ENCODE measurements at regions not wholly inside any gene's neighbourhood (a gene's known extent, or its start where the extent isn't known, plus 50 kb on each side); places are given as distances from the start of the nearest gene placed in this dataset.

DNA sequence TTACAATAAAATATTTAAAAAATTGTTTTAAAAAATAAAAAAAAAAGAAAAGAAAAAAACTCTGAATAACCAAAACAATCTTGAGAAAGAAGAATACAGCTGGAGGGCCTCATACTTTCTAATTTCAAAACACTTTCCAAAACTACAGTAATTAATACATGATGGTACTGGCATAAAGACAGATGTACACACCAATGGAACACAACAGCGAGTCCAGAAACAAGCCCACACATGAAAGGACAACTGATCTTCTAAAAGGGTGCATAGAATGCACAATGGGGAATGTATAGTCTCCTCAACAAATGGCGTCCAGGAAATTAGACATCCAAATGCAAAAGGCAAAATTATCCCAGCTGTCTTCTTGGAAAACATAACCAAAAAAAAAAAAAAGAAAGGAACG is 99.6 kb downstream of the LURAP1L start:
- no peak for DNase-seq (ENCODE audit: low read depth)

DNA sequence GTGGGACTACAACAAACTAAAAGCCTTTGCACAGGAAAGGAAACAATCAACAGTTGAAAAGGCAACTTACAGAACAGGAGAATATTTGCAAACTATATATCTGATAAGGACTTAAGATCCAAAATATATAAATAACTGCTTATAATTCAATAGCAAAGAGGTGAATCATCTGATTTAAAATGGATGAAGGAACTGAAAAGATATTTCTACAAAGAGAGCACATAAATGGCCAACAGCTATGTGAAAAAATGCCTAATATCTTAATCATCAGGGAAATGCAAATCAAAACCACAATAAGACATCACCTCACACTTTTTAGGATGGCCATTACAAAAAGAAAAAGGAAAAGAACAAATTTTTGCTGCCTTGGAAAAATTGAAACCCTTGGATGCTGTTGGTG is 100.4 kb downstream of the LURAP1L start:
- DNase-seq (ENCODE audit: low read depth), result no peak

DNA sequence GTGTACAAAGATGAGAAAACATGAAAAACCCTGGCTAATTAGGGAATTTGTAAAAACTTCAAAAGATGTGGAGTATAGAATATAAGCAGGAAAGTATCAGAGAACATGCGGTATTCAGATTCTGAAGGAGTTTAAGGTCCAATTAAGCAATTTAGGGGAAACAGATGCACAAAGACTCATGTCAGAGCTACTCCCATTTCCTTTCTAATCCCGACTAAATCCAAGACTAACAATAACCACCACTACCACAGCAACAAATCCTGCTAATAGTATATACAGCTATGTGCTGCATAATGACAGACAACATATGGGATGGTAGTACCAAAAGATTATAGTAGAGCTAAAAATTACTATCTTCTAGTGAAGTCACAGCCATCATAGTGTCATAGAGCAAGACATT is 102.1 kb downstream of the LURAP1L start:
- no peak for DNase-seq (ENCODE audit: low read depth)

DNA sequence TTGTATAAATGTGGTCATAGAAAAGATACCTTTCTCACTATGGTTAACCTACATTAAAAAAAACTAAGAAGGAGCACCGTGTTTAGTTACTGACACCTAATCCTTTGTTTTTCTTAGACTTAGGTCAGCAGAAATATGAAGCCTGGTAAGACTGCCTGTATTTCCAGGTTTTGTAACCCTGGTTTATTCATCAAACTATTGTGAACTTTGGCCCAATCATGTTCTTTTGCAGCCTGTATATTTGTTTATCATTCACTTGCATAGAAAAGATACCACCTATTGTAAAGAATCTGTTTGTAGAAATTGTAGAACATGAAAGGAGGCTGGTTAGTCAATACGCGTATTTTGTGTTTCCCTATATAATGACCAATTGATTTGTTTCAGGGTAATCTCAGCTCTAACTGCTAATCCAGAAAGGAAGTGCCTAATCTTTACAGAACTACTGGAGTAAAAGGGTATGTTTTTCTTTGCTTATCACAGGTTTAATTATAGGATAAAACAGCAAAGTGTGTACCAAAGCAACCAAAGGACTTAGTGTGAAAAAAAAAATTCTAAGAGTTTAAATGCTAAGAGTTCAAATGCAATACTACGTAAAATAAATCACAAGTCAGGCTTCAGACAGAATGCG is 103.6 kb downstream of the LURAP1L start:
- DNase-seq (ENCODE audit: low read depth), result no peak

DNA sequence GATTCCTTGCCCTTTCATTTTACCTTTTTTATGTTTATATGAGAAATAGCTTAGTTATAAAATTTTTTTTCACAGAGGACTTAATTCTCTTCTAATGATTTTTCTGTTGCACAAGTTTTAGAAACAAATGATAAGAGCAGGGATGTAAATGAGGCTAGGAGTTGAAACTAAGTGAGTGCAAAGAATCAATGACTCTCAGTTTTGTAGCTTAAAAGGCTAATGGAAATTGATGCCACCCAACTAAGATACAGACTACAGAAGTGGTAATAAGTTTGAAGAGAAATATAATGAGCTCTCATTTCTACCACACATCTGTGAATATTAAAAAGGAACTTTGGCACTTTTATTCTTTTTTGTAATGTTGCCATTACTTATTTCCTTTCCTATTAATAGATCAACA is 105.1 kb downstream of the LURAP1L start:
- DNase-seq (ENCODE audit: low read depth), result no peak

DNA sequence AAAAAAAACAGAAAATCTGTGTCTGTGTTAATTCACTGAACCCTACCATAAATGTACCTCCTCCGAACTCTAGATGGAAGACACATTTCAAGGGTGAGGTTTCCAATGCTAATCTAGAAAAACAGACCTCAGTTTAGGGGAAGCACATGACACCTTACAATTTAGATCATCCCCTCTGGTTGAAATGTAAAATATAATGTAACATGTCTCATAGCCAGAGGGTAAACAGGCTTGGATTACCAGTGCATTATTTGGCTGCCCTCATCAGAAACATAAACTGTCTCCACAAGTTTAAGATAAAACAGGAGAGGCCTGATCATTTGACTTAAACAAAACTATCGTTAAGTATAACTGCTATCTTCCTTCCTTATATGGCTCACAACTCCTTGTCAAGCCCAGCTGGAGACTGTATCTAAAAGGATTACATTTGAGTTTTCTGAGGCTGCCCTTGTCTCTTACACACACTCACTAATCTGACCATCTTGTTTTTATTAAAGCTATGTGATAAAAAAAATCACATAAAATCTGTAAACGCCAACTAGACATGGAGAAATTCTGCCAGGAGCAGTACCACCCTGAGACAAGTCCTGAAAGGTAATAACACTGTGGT is 105.7 kb downstream of the LURAP1L start:
- DNase-seq (ENCODE audit: low read depth), result no peak

DNA sequence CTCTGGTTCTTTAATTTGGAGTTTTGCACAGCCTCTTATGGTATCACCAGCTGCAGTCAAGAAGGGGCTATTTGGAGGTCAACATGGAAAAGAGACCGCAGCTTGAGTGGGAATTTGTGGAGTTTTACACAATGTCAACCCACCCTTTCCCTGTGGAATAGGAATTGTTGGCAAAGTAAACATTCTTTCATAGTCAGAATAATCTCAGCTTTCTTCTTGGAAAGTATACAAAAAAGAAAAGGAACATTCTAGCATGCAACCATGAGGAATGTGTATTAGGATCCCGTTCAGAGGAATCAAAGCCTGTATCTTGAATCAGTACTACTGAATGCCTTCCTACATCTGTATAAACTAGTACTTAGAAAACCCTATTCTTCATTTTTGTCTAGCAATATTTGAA is 107.6 kb downstream of the LURAP1L start:
- DNase-seq (ENCODE audit: low read depth), result no peak

DNA sequence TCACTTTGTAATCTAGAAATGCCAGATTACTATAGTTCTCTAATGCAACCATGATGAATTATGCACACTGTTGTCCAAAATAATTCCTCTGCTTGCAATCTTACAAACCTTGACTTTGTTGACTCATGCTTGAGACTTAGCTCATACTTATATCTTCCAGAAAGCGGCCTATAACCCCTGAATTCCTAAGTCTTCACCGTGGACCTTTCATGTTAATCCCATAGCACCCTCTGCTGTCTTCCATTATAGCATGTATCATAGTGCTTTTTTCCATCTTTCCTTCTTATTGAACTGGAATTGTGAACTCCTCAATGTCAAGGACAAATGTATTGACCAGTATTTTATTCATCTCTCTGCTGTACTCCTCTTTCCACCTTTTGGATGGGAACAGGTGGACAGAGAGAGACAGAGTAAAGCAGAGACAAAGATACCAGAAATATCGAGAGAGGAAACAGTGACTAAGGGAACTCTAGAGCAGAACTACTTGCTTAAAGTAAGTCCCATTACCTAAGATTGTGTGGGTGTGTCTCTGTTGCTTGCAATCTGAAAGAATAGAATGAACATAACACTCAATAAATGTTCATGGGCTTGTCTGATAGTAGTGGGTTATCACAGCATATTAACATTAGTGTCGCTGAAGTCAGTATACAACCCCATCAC is 110.0 kb downstream of the LURAP1L start:
- DNase-seq (ENCODE audit: low read depth), result peak; percentile 50

DNA sequence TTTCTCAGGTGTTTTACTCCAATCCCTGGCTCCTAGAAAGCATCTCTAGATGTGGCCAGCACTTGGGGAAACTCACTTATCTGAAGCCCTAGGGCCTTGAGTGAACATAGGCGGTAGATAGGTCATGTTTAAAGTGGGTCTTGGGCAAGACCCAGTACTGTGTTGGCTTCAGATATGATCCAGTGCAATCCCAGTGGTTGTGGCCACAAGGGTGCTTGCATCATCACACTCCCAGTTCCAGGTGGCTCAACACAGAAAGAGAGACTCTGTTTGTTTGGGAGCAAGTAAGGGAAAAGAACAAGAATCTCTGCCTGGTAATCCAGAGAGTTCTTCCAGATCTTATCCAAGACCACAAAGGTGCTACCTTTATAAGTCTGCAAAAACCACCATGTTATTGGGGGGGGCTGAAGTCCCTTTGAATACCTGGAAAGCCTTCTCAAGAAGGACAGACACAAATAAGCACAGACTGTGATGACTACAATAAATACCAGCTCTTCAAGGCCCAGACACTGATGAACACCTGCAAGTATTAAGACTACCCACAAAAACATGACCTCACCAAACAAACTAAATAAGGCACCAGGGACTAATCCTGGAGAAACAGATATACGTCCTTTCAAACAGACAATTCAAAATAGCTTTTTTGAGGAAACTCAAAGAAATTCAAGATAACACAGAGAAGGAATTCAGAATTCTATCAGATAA is 114.7 kb downstream of the LURAP1L start:
- DNase-seq (ENCODE audit: low read depth), result no peak

DNA sequence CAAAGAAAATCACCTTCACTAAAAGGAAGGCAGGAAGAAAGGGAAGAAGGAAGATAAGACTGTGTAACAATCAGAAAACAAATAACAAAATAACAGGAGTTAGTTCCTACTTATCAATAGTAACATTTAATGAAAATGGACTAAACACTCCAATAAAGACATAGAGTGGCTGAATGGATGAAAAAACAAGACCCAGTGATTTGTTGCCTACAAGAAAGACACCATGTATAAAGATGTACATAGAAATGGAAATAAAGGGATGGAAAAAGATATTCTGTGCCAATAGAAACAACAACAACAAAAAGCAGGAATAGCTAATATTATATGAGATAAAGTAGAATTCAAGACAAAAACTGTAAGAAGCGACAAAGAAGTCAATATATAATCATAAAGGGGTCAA is 116.8 kb downstream of the LURAP1L start:
- DNase-seq (ENCODE audit: low read depth), result no peak

DNA sequence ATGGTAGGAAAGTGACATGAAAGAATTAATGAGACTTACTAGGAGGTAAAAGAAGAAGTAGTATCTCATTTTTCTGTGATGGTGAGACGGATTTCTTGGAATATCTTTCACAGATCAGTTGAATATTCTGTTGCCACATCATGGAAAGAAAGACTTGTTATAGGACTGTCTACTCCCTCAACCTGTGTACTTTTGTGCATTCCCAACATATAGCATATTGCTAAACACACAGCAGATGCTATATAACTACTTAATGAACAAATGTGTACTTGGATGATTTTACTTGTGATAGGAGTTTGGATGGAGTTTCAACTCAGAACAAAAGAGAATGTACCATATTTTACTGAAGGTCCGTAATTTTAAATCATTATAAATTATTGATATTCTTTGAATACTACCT is 128.5 kb downstream of the LURAP1L start:
- no peak for DNase-seq (ENCODE audit: low read depth)

DNA sequence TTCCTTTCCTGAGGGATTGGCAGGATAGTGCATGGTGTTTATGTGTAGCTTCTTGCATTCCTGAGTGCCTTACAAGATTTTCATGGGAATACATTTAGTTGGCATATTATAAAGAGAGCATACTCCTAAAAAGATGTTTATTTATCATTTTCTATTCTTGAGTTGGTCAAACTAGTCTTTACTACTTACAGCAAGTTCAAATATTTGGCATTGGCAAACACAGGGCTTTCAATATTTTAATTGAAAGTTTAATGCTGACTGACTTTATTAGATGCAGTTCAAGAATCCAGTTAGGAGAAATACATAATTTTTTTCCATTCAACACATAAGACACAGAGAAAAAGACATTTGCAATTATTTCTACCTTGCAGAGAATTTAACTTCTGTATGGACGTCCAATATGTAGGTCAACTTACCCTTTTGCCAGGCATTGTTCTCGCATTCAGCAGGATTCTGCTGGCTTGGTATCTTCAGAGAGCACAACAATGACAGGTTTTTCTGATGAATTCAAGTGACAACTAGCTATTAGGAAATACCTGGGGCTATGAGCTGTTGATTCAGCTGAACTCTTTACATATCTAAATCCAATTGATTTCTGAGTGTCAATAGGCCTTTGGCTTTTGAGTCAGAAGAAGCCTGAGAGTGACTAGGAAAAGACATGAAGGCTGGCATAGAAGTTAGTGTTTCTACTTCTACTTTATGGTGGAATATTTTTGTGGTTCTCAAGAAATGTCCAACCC is 129.6 kb downstream of the LURAP1L start:
- no peak for DNase-seq (ENCODE audit: low read depth)

DNA sequence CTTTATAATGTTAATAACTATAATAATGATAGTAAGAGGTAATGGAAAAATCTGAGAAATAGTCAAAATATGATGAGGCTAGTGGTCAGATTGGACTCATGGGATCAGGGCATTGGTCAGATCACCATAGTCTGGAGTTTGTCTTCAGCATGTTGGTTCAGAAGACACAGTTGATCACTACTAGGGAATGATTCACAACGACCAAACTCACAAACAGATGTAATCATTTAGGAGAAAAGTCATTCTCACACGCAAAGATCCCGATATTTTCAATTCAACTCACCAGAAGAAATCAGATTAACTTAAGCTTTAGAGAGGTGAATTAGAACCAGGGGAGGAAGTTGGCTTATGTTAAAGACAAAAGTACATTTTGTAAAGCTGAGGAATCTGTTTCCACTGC is 131.8 kb downstream of the LURAP1L start:
- no peak for DNase-seq (ENCODE audit: low read depth)

DNA sequence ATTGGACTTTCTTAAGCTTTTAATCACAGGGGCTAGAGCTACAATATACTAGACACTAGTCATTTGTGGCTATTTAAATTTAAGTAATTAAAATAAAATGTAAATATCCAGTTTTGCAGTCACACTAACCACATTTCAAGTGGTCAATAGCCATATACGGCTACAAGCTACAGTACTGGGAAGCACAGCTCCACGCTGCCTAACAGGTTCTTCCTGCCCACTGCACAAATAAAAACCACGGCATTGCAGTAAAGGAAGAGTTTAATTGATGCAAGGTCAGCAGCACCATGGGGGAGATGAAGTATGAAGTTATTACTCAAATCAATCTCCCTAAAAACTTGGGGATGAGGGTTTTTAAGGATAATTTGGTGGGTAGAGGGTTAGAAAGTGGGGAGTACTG is 134.1 kb downstream of the LURAP1L start:
- no peak for DNase-seq (ENCODE audit: low read depth)

DNA sequence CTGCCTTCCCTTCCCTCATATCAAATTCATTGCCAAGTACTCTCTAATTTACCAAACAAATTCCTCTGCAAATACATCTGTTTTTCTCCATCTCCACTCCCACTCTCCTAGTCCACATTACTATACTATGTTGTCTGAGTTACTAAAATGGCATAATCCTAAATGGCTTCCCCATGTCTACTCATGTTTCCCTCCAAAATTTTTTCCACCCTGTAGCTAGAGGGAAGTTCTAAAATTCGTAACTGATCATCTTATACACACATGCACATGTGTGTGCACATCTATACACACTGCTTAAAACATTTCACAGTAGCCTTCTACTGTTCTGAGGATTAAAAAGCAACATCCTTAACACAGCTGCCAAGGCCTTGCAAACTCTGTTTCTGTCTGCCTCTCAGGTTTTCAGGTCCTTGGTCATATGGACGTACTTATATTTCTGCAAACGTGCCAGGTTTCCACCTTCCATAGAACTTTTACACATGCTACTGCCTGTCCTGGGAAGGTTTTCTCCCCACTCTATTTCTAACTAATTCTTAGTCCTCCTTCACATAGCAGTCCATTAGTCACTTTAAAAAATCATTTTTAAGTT is 140.6 kb downstream of the LURAP1L start:
- DNase-seq (ENCODE audit: low read depth), result no peak

DNA sequence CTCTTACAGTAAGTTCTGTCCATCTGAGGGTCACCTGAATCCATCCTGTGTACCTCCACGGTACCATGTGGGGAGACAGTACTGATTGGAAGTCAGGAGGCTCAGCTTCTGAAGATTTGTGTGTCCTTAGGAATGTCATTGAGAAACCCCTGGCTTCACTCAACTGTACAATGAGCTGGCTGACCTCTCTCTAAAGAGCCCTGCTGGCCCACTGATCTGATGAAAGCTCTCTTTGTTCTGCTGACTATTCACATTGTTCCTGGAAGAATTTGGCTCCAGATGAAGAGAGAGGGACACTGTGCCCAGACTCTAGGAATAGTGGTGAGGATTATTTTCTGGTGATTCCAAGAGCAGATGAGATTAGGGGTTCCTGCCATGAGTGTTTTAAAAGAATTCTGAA is 141.2 kb downstream of the LURAP1L start:
- DNase-seq (ENCODE audit: low read depth), result no peak

DNA sequence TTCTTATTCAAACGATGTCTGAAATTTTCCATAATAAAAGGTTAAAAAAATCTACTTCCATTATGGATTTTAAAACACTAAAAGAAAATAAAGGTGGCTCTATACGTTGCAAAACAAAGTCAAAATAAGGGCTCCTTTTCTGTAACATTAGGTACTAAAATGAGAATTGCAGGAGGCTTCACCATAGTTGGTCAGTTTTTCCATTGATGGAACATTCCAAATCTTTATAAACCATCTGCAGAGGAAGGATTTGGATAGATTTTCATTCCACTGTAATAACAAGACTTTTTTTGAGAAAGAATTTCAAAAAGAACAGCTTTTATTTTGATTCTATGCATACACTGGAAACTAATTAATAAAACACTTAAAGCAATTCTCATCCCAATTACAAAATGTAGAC is 145.6 kb downstream of the LURAP1L start:
- no peak for DNase-seq (ENCODE audit: low read depth)

DNA sequence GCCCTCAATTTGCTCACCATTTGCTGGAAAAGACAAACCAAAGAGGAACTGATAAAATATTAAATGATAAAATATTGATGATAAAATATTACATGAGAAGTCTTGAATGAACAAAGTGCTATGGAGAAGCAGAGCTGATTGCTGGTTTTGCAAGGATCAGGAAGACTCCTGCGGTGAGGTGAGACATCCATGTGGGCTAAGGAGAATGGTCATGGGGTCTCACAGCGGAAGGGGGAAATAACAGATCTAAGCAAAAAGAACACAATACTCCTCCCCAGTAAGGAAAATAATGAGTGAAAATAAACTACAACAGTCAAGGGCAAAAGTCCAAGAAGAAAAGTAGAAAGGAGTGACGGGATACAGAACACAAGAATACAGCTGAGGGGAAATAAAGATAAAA is 146.8 kb downstream of the LURAP1L start:
- DNase-seq (ENCODE audit: low read depth), result no peak

DNA sequence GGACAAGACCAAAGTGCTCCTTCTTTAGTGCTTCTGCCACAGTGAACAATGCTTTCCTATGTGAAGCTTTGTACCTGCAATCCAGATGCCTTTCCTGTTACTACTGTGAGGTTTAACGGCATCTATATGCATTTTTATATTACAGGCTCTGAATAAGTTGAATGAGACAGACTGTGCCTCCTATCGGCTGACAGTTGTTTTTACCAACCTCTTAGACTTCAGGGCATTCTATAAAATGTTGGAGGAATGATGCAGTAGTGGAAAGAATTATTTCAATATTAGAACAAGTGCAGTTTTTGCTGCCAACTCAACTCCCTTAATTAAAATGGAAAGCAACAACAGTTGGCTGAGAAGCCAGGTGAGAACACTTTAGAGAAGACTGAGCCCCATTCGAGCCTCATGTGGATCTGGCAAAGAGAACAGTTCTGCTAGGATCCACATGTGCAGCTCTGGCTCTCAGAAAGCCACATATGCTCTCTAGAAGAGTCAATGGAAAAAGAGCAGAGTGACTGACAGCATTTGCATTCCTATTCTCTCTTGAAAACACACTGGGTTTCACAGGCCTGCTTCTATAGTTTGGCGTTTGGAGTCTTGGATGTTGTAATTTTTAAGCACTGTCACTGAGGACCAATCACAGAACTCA is 147.5 kb downstream of the LURAP1L start:
- no peak for DNase-seq (ENCODE audit: low read depth)

DNA sequence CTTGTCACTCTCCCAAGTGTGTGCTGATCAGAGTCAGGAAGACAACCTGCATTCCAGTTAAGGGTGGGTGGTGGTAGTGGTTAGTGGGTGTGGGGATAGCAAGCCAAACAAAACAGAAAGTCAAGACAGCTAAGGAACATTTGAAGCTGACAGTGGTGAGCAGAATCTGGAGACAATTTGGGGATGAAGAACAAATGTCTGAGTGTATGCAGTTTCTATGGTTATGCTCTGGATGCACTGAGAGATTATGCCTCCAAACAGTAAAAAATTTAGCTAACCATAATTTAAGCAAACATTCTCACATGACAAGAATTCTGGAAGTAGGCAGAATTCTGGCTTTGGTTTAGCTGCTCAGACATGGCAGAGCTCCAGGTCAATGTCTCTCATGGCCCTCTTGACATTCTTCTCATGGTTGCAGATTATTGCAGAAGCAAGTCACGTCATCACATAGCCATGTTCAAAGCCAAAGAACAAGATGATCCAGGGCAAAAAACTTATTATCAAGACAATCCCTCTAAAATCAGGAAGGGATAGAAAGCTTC is 148.7 kb downstream of the LURAP1L start:
- peak; percentile 40 for DNase-seq (ENCODE audit: low read depth)

DNA sequence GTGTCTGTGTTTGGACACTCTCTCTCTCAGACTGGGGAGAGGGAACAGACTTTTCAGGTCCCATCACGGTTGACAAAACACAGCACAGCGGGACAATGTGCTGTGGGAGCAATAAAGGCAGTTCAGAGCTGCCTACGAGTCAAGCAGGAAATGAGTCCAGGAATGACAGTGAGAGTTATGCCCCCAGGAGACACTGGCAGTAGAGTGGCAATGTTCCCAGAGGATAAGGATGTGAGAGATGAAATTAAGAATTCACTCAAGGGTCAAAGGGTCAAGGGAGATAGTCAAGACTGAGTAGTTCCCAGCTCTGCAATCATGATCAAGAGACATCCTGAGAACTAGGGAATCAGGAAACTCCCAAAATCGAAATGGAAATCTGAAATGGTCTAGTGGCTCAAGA is 156.1 kb downstream of the LURAP1L start:
- DNase-seq (ENCODE audit: low read depth), result no peak
